ENCODE measurements at regions not wholly inside any gene's neighbourhood (a gene's known extent, or its start where the extent isn't known, plus 50 kb on each side); places are given as distances from the start of the nearest gene placed in this dataset.

DNA sequence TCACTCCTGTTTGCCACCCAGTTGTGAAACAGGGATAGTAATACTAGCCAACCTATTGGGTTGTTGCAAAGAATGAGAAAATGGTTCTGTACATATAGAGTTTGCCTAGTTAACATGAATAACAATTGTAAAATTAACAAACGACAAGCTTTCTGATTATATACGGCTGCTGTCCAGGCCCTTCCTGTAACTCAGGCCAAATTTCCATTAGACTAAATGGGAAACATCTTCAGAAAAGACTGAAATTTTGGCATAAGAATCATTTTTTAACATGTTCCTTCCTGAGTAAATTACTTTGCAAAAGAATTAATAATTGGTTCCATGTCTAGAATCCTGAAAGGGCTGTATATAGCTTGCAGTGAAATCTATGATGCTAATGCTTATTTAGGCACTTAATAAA lies 117.7 kb upstream of the SATB2 start:
- TF ChIP-seq CTCF (IDR thresholded peaks at IDR 0.05) (no peak), POLR2A (IDR thresholded peaks at IDR 0.05) (no peak), POLR2AphosphoS5 (IDR thresholded peaks at IDR 0.05; ENCODE audit: insufficient read depth in 1 of 2, low read depth in 1 of 2) (no peak)

Measured in vagina (tissue), 2 donors.